GM13976 (cell line): ENCODE measurements at regions not wholly inside any gene's neighbourhood (a gene's known extent, or its start where the extent isn't known, plus 50 kb on each side); places are given as distances from the start of the nearest gene placed in this dataset.

Source experiments
- DNase-seq: peaks from one replicate; pipeline ENCODE4 v3.0.0; 2012; ENCODE audit warnings: low spot score
- in situ Hi-C: fragments of 300-500 bp; cut with MboI; formaldehyde crosslinking; loops from one replicate; pipeline ENCODE4 v1.12.0; 2022; ENCODE audit warnings: low sequenced_read_pairs, mixed read lengths, inconsistent platforms; ENCODE audit not compliant: unreplicated experiment
- TF ChIP-seq, protein P1 (sequence below): IDR thresholded peaks from 2 replicates; pipeline ENCODE4 v1.5.1; 2012; ENCODE audit warnings: borderline replicate concordance, mild to moderate bottlenecking; ENCODE audit not compliant: insufficient read depth; ENCODE audit errors: extremely low read depth, missing control alignments, control extremely low read depth

- in situ Hi-C loops, result no loop called here
- TF ChIP-seq, protein P1, sequence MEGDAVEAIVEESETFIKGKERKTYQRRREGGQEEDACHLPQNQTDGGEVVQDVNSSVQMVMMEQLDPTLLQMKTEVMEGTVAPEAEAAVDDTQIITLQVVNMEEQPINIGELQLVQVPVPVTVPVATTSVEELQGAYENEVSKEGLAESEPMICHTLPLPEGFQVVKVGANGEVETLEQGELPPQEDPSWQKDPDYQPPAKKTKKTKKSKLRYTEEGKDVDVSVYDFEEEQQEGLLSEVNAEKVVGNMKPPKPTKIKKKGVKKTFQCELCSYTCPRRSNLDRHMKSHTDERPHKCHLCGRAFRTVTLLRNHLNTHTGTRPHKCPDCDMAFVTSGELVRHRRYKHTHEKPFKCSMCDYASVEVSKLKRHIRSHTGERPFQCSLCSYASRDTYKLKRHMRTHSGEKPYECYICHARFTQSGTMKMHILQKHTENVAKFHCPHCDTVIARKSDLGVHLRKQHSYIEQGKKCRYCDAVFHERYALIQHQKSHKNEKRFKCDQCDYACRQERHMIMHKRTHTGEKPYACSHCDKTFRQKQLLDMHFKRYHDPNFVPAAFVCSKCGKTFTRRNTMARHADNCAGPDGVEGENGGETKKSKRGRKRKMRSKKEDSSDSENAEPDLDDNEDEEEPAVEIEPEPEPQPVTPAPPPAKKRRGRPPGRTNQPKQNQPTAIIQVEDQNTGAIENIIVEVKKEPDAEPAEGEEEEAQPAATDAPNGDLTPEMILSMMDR, result no peak
- no peak for DNase-seq
Observed at GRCh38 chr2:22821458-22821857, 563.5 kb upstream of the KLHL29 start.

GRCh38 chr2:22822835-22823234 is 562.1 kb upstream of the KLHL29 start:
- in situ Hi-C loops, result no loop called here
- DNase-seq, result no peak
- TF ChIP-seq, protein P1, result no peak

DNA sequence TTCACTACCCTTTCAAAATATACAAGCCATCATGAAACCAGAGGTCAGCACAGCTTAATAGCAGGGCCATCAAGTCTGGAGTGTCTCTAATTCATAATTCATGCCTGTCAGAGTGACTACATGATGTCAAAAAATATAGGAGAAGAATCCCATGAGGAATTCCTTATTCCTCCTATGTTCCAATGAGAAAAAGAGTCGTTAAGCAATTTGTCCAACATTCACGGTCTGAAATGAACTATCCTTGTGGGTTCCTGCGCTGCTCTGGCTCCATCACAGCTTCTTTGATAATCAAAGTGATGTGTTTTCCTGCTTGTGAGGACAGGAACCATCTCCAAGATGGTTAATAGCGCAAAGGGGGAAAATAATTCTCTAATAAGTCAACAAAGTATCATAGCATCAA is 560.4 kb upstream of the KLHL29 start:
- TF ChIP-seq, protein P1, result no peak
- DNase-seq, result no peak
- in situ Hi-C loops, result no loop called here

- DNase-seq, result no peak
- TF ChIP-seq, protein P1, result no peak
- in situ Hi-C loops, result no loop called here
Observed at GRCh38 chr2:22826703-22827102, 558.3 kb upstream of the KLHL29 start.

GRCh38 chr2:22829791-22830190 is 555.2 kb upstream of the KLHL29 start:
- TF ChIP-seq, protein P1, result no peak
- DNase-seq, result no peak
- in situ Hi-C loops, result no loop called here

GRCh38 chr2:22832196-22832595 is 552.8 kb upstream of the KLHL29 start:
- TF ChIP-seq, protein P1, result no peak
- in situ Hi-C loops, result no loop called here
- DNase-seq, result no peak

GRCh38 chr2:22838461-22838860 is 546.5 kb upstream of the KLHL29 start:
- no peak for DNase-seq
- in situ Hi-C loops, result no loop called here
- TF ChIP-seq, protein P1, result no peak
